Keratinocyte (primary cell): ENCODE measurements at regions not wholly inside any gene's neighbourhood (a gene's known extent, or its start where the extent isn't known, plus 50 kb on each side); places are given as distances from the start of the nearest gene placed in this dataset.
A peak's percentile ranks its signal among the peaks of the same experiment; 100 is the strongest.

ENCODE experiments used
- DNase-seq: peaks from one replicate; pipeline ENCODE4 v3.0.0-alpha.2; 2011; ENCODE audit warnings: low read depth, missing footprints, low spot score
- FAIRE-seq: peaks from 2 replicates; lab custom pipeline; 2011; peaks lifted over from hg19 to GRCh38; lab: Jason Lieb, UNC
- H2AFZ ChIP-seq: 2 replicates; pipeline ENCODE4 v1.6.0; 2012; ENCODE audit warnings: low read length, control low read depth, inconsistent platforms; ENCODE audit not compliant: control insufficient read depth
- H3K27ac ChIP-seq: 2 replicates; pipeline ENCODE4 v1.5.1; 2011; ENCODE audit warnings: low read length; ENCODE audit not compliant: control insufficient read depth, insufficient read depth
- H3K27me3 ChIP-seq: 3 replicates; pipeline ENCODE4 v1.6.0; 2011; ENCODE audit warnings: low read length; ENCODE audit not compliant: control insufficient read depth, insufficient read depth; ENCODE audit errors: extremely low read depth
- H3K36me3 ChIP-seq, 2 experiments: 2 replicates in 1 of 2; 3 replicates in 1 of 2; pipeline ENCODE4 v1.5.1; 2011; ENCODE audit warnings: low read length in 2 of 2, mild to moderate bottlenecking in 1 of 2; ENCODE audit not compliant: control insufficient read depth in 2 of 2, insufficient read depth in 2 of 2; ENCODE audit errors: extremely low read depth in 1 of 2
- H3K4me1 ChIP-seq: 3 replicates; pipeline ENCODE4 v1.5.1; 2011; ENCODE audit warnings: low read length; ENCODE audit not compliant: control insufficient read depth, insufficient read depth; ENCODE audit errors: extremely low read depth
- H3K4me2 ChIP-seq: 3 replicates; pipeline ENCODE4 v1.6.0; 2011; ENCODE audit warnings: low read depth, low read length; ENCODE audit not compliant: control insufficient read depth, insufficient read depth; ENCODE audit errors: extremely low read depth
- H3K4me3 ChIP-seq, 3 experiments: fragments of 200-600 bp in 1 of 3; sonication (generic) in 1 of 3; 2 replicates in 2 of 3; 3 replicates in 1 of 3; pipeline ENCODE4 v1.5.1; 2011 to 2016; ENCODE audit warnings: low read length in 3 of 3, mild to moderate bottlenecking in 3 of 3, control low read depth in 2 of 3, inconsistent platforms in 1 of 3, low read depth in 1 of 3, mixed read lengths in 1 of 3, mixed run types in 1 of 3, moderate library complexity in 1 of 3; ENCODE audit not compliant: control insufficient read depth in 2 of 3, insufficient read depth in 2 of 3; ENCODE audit errors: extremely low read depth in 1 of 3
- H3K79me2 ChIP-seq: 2 replicates; pipeline ENCODE4 v1.6.0; 2012; ENCODE audit warnings: low read length; ENCODE audit not compliant: control insufficient read depth, insufficient read depth
- H3K9ac ChIP-seq: 3 replicates; pipeline ENCODE4 v1.6.0; 2011; ENCODE audit warnings: low read length; ENCODE audit not compliant: control insufficient read depth, insufficient read depth; ENCODE audit errors: extremely low read depth
- H3K9me1 ChIP-seq: 3 replicates; pipeline ENCODE4 v1.6.0; 2011; ENCODE audit warnings: low read length; ENCODE audit not compliant: control insufficient read depth, insufficient read depth; ENCODE audit errors: extremely low read depth
- H3K9me3 ChIP-seq: 2 replicates; pipeline ENCODE4 v1.5.1; 2012; ENCODE audit warnings: low read depth, low read length; ENCODE audit not compliant: control insufficient read depth
- H4K20me1 ChIP-seq: 3 replicates; pipeline ENCODE4 v1.6.0; 2011; ENCODE audit warnings: low read length; ENCODE audit not compliant: control insufficient read depth, insufficient read depth; ENCODE audit errors: extremely low read depth
- EZH2 ChIP-seq: IDR thresholded peaks from one replicate; pipeline ENCODE4 v1.6.1; 2012; ENCODE audit warnings: inconsistent platforms, mild to moderate bottlenecking, low read length, moderate library complexity
- dilution Hi-C: fragments of 300-500 bp; cut with MboI; formaldehyde crosslinking; loops from one replicate; pipeline ENCODE4 v1.7.0; 2020; ENCODE audit warnings: low sequenced_read_pairs; ENCODE audit not compliant: extremely low pct_ligation_motif_present
- TF ChIP-seq, protein P1 (sequence below), 3 experiments: IDR thresholded peaks in 1 of 3; conservative IDR thresholded peaks in 1 of 3; optimal IDR thresholded peaks in 1 of 3; 2 replicates in 2 of 3; 3 replicates in 1 of 3; pipeline versions ENCODE3 to v1.5.1; 2011; ENCODE audit warnings: low read length in 3 of 3, mild to moderate bottlenecking in 3 of 3, moderate library complexity in 2 of 3, control low read depth in 1 of 3, inconsistent platforms in 1 of 3; ENCODE audit not compliant: insufficient read depth in 2 of 3; ENCODE audit errors: extremely low read depth in 1 of 3

DNA sequence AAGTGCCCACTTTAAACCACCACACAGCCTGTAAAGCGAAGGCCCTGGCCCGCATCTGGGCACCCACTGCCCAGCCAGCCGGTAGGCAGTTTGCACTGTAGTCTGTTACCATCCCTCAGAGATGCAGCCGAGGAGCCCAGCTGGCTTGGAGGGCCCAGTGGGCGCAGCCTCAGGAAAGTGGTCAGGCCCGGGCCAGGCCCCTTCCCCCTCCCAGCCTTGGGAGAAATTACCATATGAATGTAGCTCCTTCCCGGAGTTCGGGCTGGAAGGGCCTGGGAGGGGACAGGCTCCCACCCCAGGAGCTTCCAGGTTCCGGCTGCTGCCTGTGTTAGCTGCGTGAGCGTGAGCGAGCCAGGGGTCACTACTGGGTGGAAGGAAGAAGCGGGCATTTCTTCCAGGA lies 325.4 kb downstream of the SEC14L1 start:
- H3K4me1 ChIP-seq, result peaks cover 32% of the 10 kb centered on the region
- H3K9me1 ChIP-seq, result peaks cover 8% of the 10 kb centered on the region
- dilution Hi-C loops, result no loop called here
- H3K9ac ChIP-seq, result peak overlapping the region; percentile 43
- DNase-seq, result no peak
- TF ChIP-seq, protein P1, sequence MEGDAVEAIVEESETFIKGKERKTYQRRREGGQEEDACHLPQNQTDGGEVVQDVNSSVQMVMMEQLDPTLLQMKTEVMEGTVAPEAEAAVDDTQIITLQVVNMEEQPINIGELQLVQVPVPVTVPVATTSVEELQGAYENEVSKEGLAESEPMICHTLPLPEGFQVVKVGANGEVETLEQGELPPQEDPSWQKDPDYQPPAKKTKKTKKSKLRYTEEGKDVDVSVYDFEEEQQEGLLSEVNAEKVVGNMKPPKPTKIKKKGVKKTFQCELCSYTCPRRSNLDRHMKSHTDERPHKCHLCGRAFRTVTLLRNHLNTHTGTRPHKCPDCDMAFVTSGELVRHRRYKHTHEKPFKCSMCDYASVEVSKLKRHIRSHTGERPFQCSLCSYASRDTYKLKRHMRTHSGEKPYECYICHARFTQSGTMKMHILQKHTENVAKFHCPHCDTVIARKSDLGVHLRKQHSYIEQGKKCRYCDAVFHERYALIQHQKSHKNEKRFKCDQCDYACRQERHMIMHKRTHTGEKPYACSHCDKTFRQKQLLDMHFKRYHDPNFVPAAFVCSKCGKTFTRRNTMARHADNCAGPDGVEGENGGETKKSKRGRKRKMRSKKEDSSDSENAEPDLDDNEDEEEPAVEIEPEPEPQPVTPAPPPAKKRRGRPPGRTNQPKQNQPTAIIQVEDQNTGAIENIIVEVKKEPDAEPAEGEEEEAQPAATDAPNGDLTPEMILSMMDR (optimal IDR thresholded peaks at IDR 0.05 in 1 of 3, IDR thresholded peaks at IDR 0.05 in 1 of 3, conservative IDR thresholded peaks at IDR 0.05 in 1 of 3; ENCODE audit: extremely low read depth in 1 of 3, insufficient read depth in 2 of 3, low read length in 3 of 3), result no peak
- no peak for TF ChIP-seq EZH2
- peaks cover 10% of the 10 kb centered on the region for H4K20me1 ChIP-seq
- FAIRE-seq, result no peak
- H3K4me3 ChIP-seq, result no peak overlapping the region
- H3K36me3 ChIP-seq, result peaks cover 11 to 15% of the 10 kb centered on the region in 2 experiments
- no peaks in the 10 kb centered on the region for H3K27me3 ChIP-seq
- no peak overlapping the region for H3K4me2 ChIP-seq
- peaks cover 79% of the 10 kb centered on the region for H3K79me2 ChIP-seq
- H2AFZ ChIP-seq, result no peak overlapping the region
- peak overlapping the region; percentile 36 for H3K27ac ChIP-seq
- no peaks in the 10 kb centered on the region for H3K9me3 ChIP-seq

DNA sequence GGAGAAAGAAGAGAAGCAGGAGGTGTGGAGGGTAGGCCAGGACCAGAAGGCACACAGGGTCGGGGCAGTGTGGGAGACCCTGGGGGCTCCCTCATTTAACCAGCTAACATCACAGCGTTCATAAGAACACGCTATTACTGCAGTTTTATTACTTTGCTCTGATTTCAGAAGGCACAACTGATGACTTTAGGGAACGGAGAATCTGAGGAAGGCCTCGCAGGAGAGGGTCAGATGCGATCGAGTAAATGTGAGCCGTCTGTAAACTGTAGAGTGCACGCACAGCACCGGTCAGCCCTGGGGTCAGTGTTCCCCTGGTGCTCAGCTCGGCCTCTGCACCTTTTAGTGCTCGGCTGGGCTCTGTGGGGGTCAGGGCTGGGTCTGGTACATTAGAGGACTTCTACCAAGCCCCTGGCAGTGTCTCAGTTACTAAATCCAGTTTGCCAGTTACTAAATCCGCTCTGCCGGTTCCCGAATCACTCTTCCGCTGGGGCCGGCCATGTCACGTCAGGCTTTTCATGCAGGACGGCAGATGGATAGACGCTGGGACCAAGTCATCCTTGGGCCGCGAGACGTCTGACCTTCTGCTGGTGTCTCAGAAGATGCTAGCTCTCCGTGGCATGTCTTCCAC lies 325.9 kb downstream of the SEC14L1 start:
- H3K9me1 ChIP-seq, result peaks cover 12% of the 10 kb centered on the region
- peaks cover 9% of the 10 kb centered on the region for H4K20me1 ChIP-seq
- peaks cover 38% of the 10 kb centered on the region for H3K4me1 ChIP-seq
- DNase-seq (no peak), FAIRE-seq (no peak)
- dilution Hi-C loops, result no loop called here
- peaks cover 10 to 15% of the 10 kb centered on the region in 2 experiments for H3K36me3 ChIP-seq
- no peaks in the 10 kb centered on the region for H3K9me3 ChIP-seq
- no peaks in the 10 kb centered on the region for H3K27me3 ChIP-seq
- TF ChIP-seq EZH2, result no peak
- TF ChIP-seq, protein P1 (optimal IDR thresholded peaks at IDR 0.05 in 1 of 3, IDR thresholded peaks at IDR 0.05 in 1 of 3, conservative IDR thresholded peaks at IDR 0.05 in 1 of 3; ENCODE audit: extremely low read depth in 1 of 3, insufficient read depth in 2 of 3, low read length in 3 of 3), result no peak
- H3K4me2 ChIP-seq, result no peak overlapping the region
- H3K27ac ChIP-seq, result no peak overlapping the region
- H3K4me3 ChIP-seq, result no peak overlapping the region
- no peak overlapping the region for H2AFZ ChIP-seq
- H3K9ac ChIP-seq, result no peak overlapping the region
- peaks cover 74% of the 10 kb centered on the region for H3K79me2 ChIP-seq
